Astrocyte (in vitro differentiated cells and primary cell): ENCODE measurements at regions not wholly inside any gene's neighbourhood (a gene's known extent, or its start where the extent isn't known, plus 50 kb on each side); places are given as distances from the start of the nearest gene placed in this dataset.

ENCODE experiments used
- DNase-seq: peaks from one replicate; pipeline ENCODE4 v3.0.0-alpha.2; 2010; ENCODE audit warnings: low read depth
- FAIRE-seq: peaks from 2 replicates; lab custom pipeline; 2011; peaks lifted over from hg19 to GRCh38; lab: Jason Lieb, UNC
- H2AFZ ChIP-seq: 2 replicates; pipeline ENCODE4 v1.6.0; 2012; ENCODE audit warnings: low read depth, low read length, inconsistent platforms
- H3K27ac ChIP-seq: 2 replicates; pipeline ENCODE4 v1.5.1; 2011; ENCODE audit warnings: low read depth, low read length, inconsistent platforms
- H3K27me3 ChIP-seq: 2 replicates; pipeline ENCODE4 v1.6.0; 2011; ENCODE audit warnings: low read length, inconsistent platforms; ENCODE audit not compliant: insufficient read depth
- H3K36me3 ChIP-seq: 2 replicates; pipeline ENCODE4 v1.5.1; 2011; ENCODE audit warnings: low read length, inconsistent platforms; ENCODE audit not compliant: insufficient read depth
- H3K4me1 ChIP-seq: 2 replicates; pipeline ENCODE4 v1.5.1; 2011; ENCODE audit warnings: low read length, inconsistent platforms; ENCODE audit not compliant: insufficient read depth
- H3K4me2 ChIP-seq: 2 replicates; pipeline ENCODE4 v1.6.0; 2012; ENCODE audit warnings: low read length, inconsistent platforms
- H3K4me3 ChIP-seq: 2 replicates; pipeline ENCODE4 v1.5.1; 2011; ENCODE audit warnings: low read depth, mild to moderate bottlenecking, low read length, inconsistent platforms; ENCODE audit not compliant: insufficient read depth
- H3K79me2 ChIP-seq: 2 replicates; pipeline ENCODE4 v1.6.0; 2012; ENCODE audit warnings: mild to moderate bottlenecking, low read length, inconsistent platforms; ENCODE audit not compliant: insufficient read depth
- H3K9ac ChIP-seq: 2 replicates; pipeline ENCODE4 v1.6.0; 2012; ENCODE audit warnings: mild to moderate bottlenecking, low read length, inconsistent platforms
- H3K9me3 ChIP-seq: 2 replicates; pipeline ENCODE4 v1.5.1; 2012; ENCODE audit warnings: low read depth, mild to moderate bottlenecking, low read length, inconsistent platforms; ENCODE audit not compliant: insufficient read depth
- H4K20me1 ChIP-seq: 2 replicates; pipeline ENCODE4 v1.6.0; 2012; ENCODE audit warnings: low read length, inconsistent platforms; ENCODE audit not compliant: insufficient read depth
- H3K27ac Mint-ChIP-seq: one replicate; pipeline ENCODE4 v1.8.0; 2021; ENCODE audit warnings: mild to moderate bottlenecking, mixed read lengths; ENCODE audit not compliant: unreplicated experiment
- H3K27me3 Mint-ChIP-seq: one replicate; pipeline ENCODE4 v1.8.0; 2021; ENCODE audit warnings: low read depth, mixed read lengths; ENCODE audit not compliant: unreplicated experiment
- H3K36me3 Mint-ChIP-seq: one replicate; pipeline ENCODE4 v1.8.0; 2021; ENCODE audit warnings: low read depth, mixed read lengths; ENCODE audit not compliant: unreplicated experiment
- H3K4me1 Mint-ChIP-seq: one replicate; pipeline ENCODE4 v1.8.0; 2021; ENCODE audit warnings: low read depth, mixed read lengths; ENCODE audit not compliant: unreplicated experiment
- H3K4me3 Mint-ChIP-seq: one replicate; pipeline ENCODE4 v1.8.0; 2021; ENCODE audit warnings: mild to moderate bottlenecking, moderate library complexity, mixed read lengths; ENCODE audit not compliant: unreplicated experiment
- H3K9me3 Mint-ChIP-seq: one replicate; pipeline ENCODE4 v1.8.0; 2021; ENCODE audit warnings: mild to moderate bottlenecking, mixed read lengths; ENCODE audit not compliant: unreplicated experiment
- CTCF ChIP-seq: IDR thresholded peaks from 2 replicates; pipeline ENCODE4 v1.5.1; 2011; ENCODE audit warnings: low read depth, mild to moderate bottlenecking, inconsistent platforms, low read length, moderate library complexity; ENCODE audit not compliant: insufficient read depth
- EZH2 ChIP-seq: IDR thresholded peaks from 2 replicates; pipeline ENCODE4 v1.6.1; 2012; ENCODE audit warnings: mild to moderate bottlenecking, low read length, inconsistent platforms; ENCODE audit not compliant: insufficient read depth

- no peaks in the 10 kb centered on the region for H3K79me2 ChIP-seq
- Mint-ChIP-seq H3K36me3 (peaks cover 2% of the 10 kb centered on the region), H3K4me1 (no peaks in the 10 kb centered on the region), H3K27me3 (no peaks in the 10 kb centered on the region), H3K27ac (no peak overlapping the region), H3K9me3 (peaks cover 14% of the 10 kb centered on the region), H3K4me3 (no peak overlapping the region)
- H3K27me3 ChIP-seq = no peaks in the 10 kb centered on the region
- H3K9ac ChIP-seq = no peak overlapping the region
- no peaks in the 10 kb centered on the region for H3K9me3 ChIP-seq
- no peak for DNase-seq
- no peak overlapping the region for H3K4me3 ChIP-seq
- no peaks in the 10 kb centered on the region for H3K36me3 ChIP-seq
- no peak overlapping the region for H3K4me2 ChIP-seq
- H3K4me1 ChIP-seq = no peaks in the 10 kb centered on the region
- FAIRE-seq = no peak
- H3K27ac ChIP-seq = no peak overlapping the region
- no peak overlapping the region for H2AFZ ChIP-seq
- no peak for TF ChIP-seq CTCF
- no peak for TF ChIP-seq EZH2
- no peaks in the 10 kb centered on the region for H4K20me1 ChIP-seq
Observed at GRCh38 chr18:78191276-78191675, 788.3 kb upstream of the SALL3 start.

GRCh38 chr18:78192054-78192453 is 787.6 kb upstream of the SALL3 start:
- FAIRE-seq = no peak
- Histone ChIP-seq H3K4me1 (no peaks in the 10 kb centered on the region), H3K36me3 (no peaks in the 10 kb centered on the region), H4K20me1 (no peaks in the 10 kb centered on the region), H3K27me3 (no peaks in the 10 kb centered on the region), H3K4me2 (no peak overlapping the region), H3K79me2 (no peaks in the 10 kb centered on the region), H2AFZ (no peak overlapping the region), H3K9me3 (no peaks in the 10 kb centered on the region), H3K27ac (no peak overlapping the region), H3K9ac (no peak overlapping the region), H3K4me3 (no peak overlapping the region)
- TF ChIP-seq EZH2 = no peak
- TF ChIP-seq CTCF = no peak
- no peak for DNase-seq
- H3K27ac Mint-ChIP-seq = no peak overlapping the region
- H3K36me3 Mint-ChIP-seq = peaks cover 2% of the 10 kb centered on the region
- H3K4me1 Mint-ChIP-seq = no peaks in the 10 kb centered on the region
- H3K9me3 Mint-ChIP-seq = peaks cover 14% of the 10 kb centered on the region
- no peak overlapping the region for H3K4me3 Mint-ChIP-seq
- no peaks in the 10 kb centered on the region for H3K27me3 Mint-ChIP-seq

- H3K79me2 ChIP-seq = no peaks in the 10 kb centered on the region
- no peaks in the 10 kb centered on the region for H3K27me3 ChIP-seq
- H3K9me3 ChIP-seq = peaks cover 1% of the 10 kb centered on the region
- no peak overlapping the region for H3K4me3 Mint-ChIP-seq
- no peak overlapping the region for H3K27ac ChIP-seq
- no peak for FAIRE-seq
- H3K27me3 Mint-ChIP-seq = no peaks in the 10 kb centered on the region
- no peak for TF ChIP-seq CTCF
- no peak for TF ChIP-seq EZH2
- peaks cover 2% of the 10 kb centered on the region for H3K36me3 Mint-ChIP-seq
- H3K4me1 ChIP-seq = no peaks in the 10 kb centered on the region
- H4K20me1 ChIP-seq = no peaks in the 10 kb centered on the region
- H3K27ac Mint-ChIP-seq = no peak overlapping the region
- no peak overlapping the region for H3K9ac ChIP-seq
- no peak overlapping the region for H3K4me2 ChIP-seq
- H2AFZ ChIP-seq = no peak overlapping the region
- no peak for DNase-seq
- peaks cover 9% of the 10 kb centered on the region for H3K9me3 Mint-ChIP-seq
- H3K36me3 ChIP-seq = no peaks in the 10 kb centered on the region
- no peaks in the 10 kb centered on the region for H3K4me1 Mint-ChIP-seq
- no peak overlapping the region for H3K4me3 ChIP-seq
Observed at GRCh38 chr18:78196280-78196679, 783.3 kb upstream of the SALL3 start.
